Body of pancreas (tissue), 4 donors: ENCODE measurements at regions not wholly inside any gene's neighbourhood (a gene's known extent, or its start where the extent isn't known, plus 50 kb on each side); places are given as distances from the start of the nearest gene placed in this dataset.

Experiments used
- CTCF ChIP-seq, 7 experiments: fragments of 450-650 bp in 4 of 7; fragments of 200-600 bp in 3 of 7; sonication (generic) in 3 of 7; IDR thresholded peaks; one replicate each; pipeline ENCODE4 v1.5.1; 2016 to 2019; ENCODE audit warnings: antibody characterized with exemption in 7 of 7
- POLR2A ChIP-seq, 3 donors: fragments of 450-650 bp; IDR thresholded peaks; one replicate each; pipeline ENCODE4 v1.6.1; 2016; ENCODE audit warnings: antibody characterized with exemption in 3 of 3, mild to moderate bottlenecking in 2 of 3

GRCh38 chr10:59102394-59102793 is 74.0 kb upstream of the PHYHIPL start:
- TF ChIP-seq CTCF (IDR thresholded peaks at IDR 0.05) (no peak), POLR2A (IDR thresholded peaks at IDR 0.05) (no peak)
